ENCODE measurements at regions not wholly inside any gene's neighbourhood (a gene's known extent, or its start where the extent isn't known, plus 50 kb on each side); places are given as distances from the start of the nearest gene placed in this dataset.
A peak's percentile ranks its signal among the peaks of the same experiment; 100 is the strongest.
"Not testable (repeated sequence)": the region's sequence is repeated elsewhere in the genome, so short reads cannot be mapped to it uniquely, and the experiment has no call there.

DNA sequence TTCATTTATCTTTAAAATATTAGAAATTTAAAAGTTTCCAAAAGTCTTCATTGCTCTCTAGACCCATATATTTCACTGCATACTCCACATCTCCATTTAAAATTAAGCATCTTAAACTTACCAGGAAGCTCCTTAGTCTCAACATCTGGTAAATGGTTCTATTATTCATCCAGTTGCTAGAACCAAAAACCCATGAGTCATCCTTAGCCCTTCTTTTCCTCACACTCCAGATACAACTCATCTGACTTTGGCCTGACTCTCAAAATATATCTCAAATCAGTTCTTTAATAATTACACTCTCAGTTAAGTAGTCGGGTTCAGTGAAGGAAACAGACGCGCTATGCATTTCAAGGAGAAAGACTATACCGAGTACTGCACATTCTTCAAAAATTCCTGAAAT is 110.2 kb upstream of the COX7C start:
- no peaks in the 10 kb centered on the region for H3K36me3 ChIP-seq
- intact Hi-C loops (cut with DNase I): no loop called here
- H3K4me3 ChIP-seq: no peak overlapping the region
- H3K9me3 ChIP-seq: no peaks in the 10 kb centered on the region
- TF ChIP-seq CTCF (IDR thresholded peaks at IDR 0.05): no peak
- no peaks in the 10 kb centered on the region for H3K27me3 ChIP-seq
- ATAC-seq (no peak), DNase-seq (no peak)
- H3K4me1 ChIP-seq: no peaks in the 10 kb centered on the region
- H3K27ac ChIP-seq: no peak overlapping the region

DNA sequence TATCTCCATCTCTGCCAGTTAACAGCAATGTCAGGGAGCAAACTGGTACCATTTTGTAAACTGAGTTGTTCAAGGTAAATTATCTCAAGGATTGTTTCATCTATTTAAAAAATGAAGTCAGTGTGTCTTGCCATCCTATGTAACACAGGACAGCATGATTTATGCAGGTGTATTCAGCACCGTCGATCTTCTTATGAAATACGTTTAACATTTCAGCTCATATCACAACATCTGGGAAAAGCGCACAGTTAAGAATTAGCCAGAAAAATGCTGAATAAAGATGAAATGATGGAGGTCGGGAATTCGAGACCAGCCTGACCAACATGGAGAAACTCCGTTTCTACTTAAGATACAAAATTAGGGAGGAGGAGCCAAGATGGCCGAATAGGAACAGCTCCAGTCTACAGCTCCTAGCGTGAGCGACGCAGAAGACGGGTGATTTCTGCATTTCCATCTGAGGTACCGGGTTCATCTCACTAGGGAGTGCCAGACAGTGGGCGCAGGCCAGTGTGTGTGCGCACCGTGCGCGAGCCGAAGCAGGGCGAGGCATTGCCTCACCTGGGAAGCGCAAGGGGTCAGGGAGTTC is 107.3 kb upstream of the COX7C start:
- H3K4me1 ChIP-seq; H3K4me3 ChIP-seq; H3K36me3 ChIP-seq; H3K9me3 ChIP-seq; ATAC-seq; intact Hi-C loops (cut with DNase I); DNase-seq; H3K27me3 ChIP-seq; H3K27ac ChIP-seq: not testable (repeated sequence)

- no peak for TF ChIP-seq CTCF (IDR thresholded peaks at IDR 0.05)
- no peak for ATAC-seq
- Histone ChIP-seq H3K4me3 (no peak overlapping the region), H3K27ac (no peak overlapping the region), H3K4me1 (no peaks in the 10 kb centered on the region), H3K9me3 (no peaks in the 10 kb centered on the region), H3K27me3 (no peaks in the 10 kb centered on the region), H3K36me3 (no peaks in the 10 kb centered on the region)
- no peak for DNase-seq
- intact Hi-C loops (cut with DNase I): no loop called here
These were observed 94.0 kb upstream of the COX7C start for GRCh38 chr5:86523718-86524117.

- ATAC-seq (no peak), DNase-seq (no peak)
- Histone ChIP-seq H3K4me3 (no peak overlapping the region), H3K27me3 (no peaks in the 10 kb centered on the region), H3K27ac (no peak overlapping the region), H3K4me1 (no peaks in the 10 kb centered on the region), H3K9me3 (no peaks in the 10 kb centered on the region), H3K36me3 (no peaks in the 10 kb centered on the region)
- no peak for TF ChIP-seq CTCF (IDR thresholded peaks at IDR 0.05)
- intact Hi-C loops (cut with DNase I): no loop called here
These were observed 92.1 kb upstream of the COX7C start for GRCh38 chr5:86525622-86526021.

GRCh38 chr5:86526811-86527348 is 90.9 kb upstream of the COX7C start:
- Histone ChIP-seq H3K27ac (no peak overlapping the region), H3K4me1 (no peaks in the 10 kb centered on the region), H3K9me3 (no peaks in the 10 kb centered on the region), H3K4me3 (no peak overlapping the region), H3K36me3 (no peaks in the 10 kb centered on the region), H3K27me3 (no peaks in the 10 kb centered on the region)
- no peak for TF ChIP-seq CTCF (IDR thresholded peaks at IDR 0.05)
- intact Hi-C loops (cut with DNase I): no loop called here
- DNase-seq (no peak), ATAC-seq (peak; percentile 20)

GRCh38 chr5:86532429-86532828 is 85.3 kb upstream of the COX7C start:
- Histone ChIP-seq H3K36me3 (no peaks in the 10 kb centered on the region), H3K4me1 (no peaks in the 10 kb centered on the region), H3K4me3 (no peak overlapping the region), H3K9me3 (no peaks in the 10 kb centered on the region), H3K27ac (no peak overlapping the region), H3K27me3 (no peaks in the 10 kb centered on the region)
- intact Hi-C loops (cut with DNase I): no loop called here
- no peak for TF ChIP-seq CTCF (IDR thresholded peaks at IDR 0.05)
- ATAC-seq (no peak), DNase-seq (no peak)
